A549 (cell line): ENCODE measurements at regions not wholly inside any gene's neighbourhood (a gene's known extent, or its start where the extent isn't known, plus 50 kb on each side); places are given as distances from the start of the nearest gene placed in this dataset.

Experiments used
- ATAC-seq, 2 experiments: fragments of 200-7000 bp in 1 of 2; fragments of >200 bp in 1 of 2; cut with Nextera tagmentation in 1 of 2; cut with Tn5 transposase in 1 of 2; 3 replicates each; pipeline versions ENCODE4 v1.8.0 to v1.9.1; 2018 to 2020; ENCODE audit warnings: mild to moderate bottlenecking in 1 of 2, moderate library complexity in 1 of 2
- CTCF ChIA-PET: fragments of 300-600 bp; sonication (Branson Sonifier 250); formaldehyde crosslinking; extraction: SDS; loops from one replicate; lab custom pipeline; 2021; ENCODE audit warnings: antibody characterized with exemption, inconsistent platforms; lab: Yijun Ruan, JAX
- POLR2A ChIA-PET: fragments of 350-600 bp; formaldehyde crosslinking; extraction: SDS; loops from one replicate; lab custom pipeline; 2021; ENCODE audit warnings: antibody characterized with exemption, inconsistent platforms; lab: Yijun Ruan, JAX
- DNase-seq, 2 experiments: peaks; one replicate each; pipeline versions ENCODE4 v3.0.0 to v3.0.0-alpha.2; 2011 to 2016; ENCODE audit warnings: low read depth in 1 of 2, low spot score in 1 of 2
- FAIRE-seq: peaks from 2 replicates; lab custom pipeline; 2011; peaks lifted over from hg19 to GRCh38; lab: Jason Lieb, UNC
- H3K27ac ChIP-seq, 2 experiments: fragments of >200 bp; sonication (Bioruptor Twin); formaldehyde crosslinking; 3 replicates each; pipeline ENCODE4 v1.5.1; 2016 to 2017
- H3K4me1 ChIP-seq: fragments of >200 bp; sonication (Bioruptor Twin); formaldehyde crosslinking; 3 replicates; pipeline ENCODE4 v1.6.1; 2016
- H3K4me2 ChIP-seq: fragments of >200 bp; sonication (Bioruptor Twin); formaldehyde crosslinking; 3 replicates; pipeline ENCODE4 v1.6.1; 2016
- H3K4me3 ChIP-seq: fragments of >200 bp; sonication (Bioruptor Twin); formaldehyde crosslinking; 3 replicates; pipeline ENCODE4 v1.5.1; 2016
- H3K9me3 ChIP-seq: fragments of >200 bp; sonication (Bioruptor Twin); formaldehyde crosslinking; 3 replicates; pipeline ENCODE4 v1.6.1; 2016
- CHD2 ChIP-seq: fragments of 150-350 bp; IDR thresholded peaks from 2 replicates; pipeline ENCODE4 v1.6.1; 2014; ENCODE audit warnings: low read length; ENCODE audit not compliant: partially characterized antibody
- HDAC2 ChIP-seq: fragments of 200-600 bp; sonication (generic); IDR thresholded peaks from 2 replicates; pipeline ENCODE4 v1.6.1; 2016
- HEYL ChIP-seq: fragments of 250-450 bp; sonication (Bioruptor Pico); IDR thresholded peaks from 2 replicates; pipeline ENCODE4 v1.8.0; 2021; ENCODE audit warnings: mild to moderate bottlenecking, moderate library complexity
- MYC ChIP-seq: IDR thresholded peaks from 2 replicates; pipeline ENCODE4 v1.6.1; 2012; ENCODE audit warnings: mild to moderate bottlenecking, inconsistent platforms, low read length, improper control_type of control experiment, borderline replicate concordance
- NFE2L2 ChIP-seq: fragments of 150-350 bp; conservative IDR thresholded peaks from 2 replicates; pipeline ENCODE4 v1.6.1; 2014; ENCODE audit warnings: low read length
- NPAS2 ChIP-seq: fragments of 250-450 bp; sonication (Bioruptor Pico); IDR thresholded peaks from 2 replicates; pipeline ENCODE4 v1.8.0; 2022; ENCODE audit warnings: mild to moderate bottlenecking, moderate library complexity, borderline replicate concordance
- RAD21 ChIP-seq, 2 experiments: fragments of >200 bp in 1 of 2; sonication (Bioruptor Twin) in 1 of 2; formaldehyde crosslinking in 1 of 2; IDR thresholded peaks in 1 of 2; conservative IDR thresholded peaks in 1 of 2; 2 replicates in 1 of 2; 3 replicates in 1 of 2; pipeline ENCODE4 v1.6.1; 2012 to 2018; ENCODE audit warnings: inconsistent platforms in 1 of 2
- RNF2 ChIP-seq: fragments of 200-600 bp; sonication (generic); IDR thresholded peaks from 2 replicates; pipeline ENCODE4 v1.6.1; 2016; ENCODE audit warnings: low read depth, mild to moderate bottlenecking, antibody characterized with exemption, moderate library complexity, borderline replicate concordance
- TFCP2L1 ChIP-seq: fragments of 250-450 bp; sonication (Bioruptor Pico); IDR thresholded peaks from 2 replicates; pipeline ENCODE4 v1.5.0; 2021; ENCODE audit warnings: mild to moderate bottlenecking
- TP53 ChIP-seq: fragments of 250-450 bp; sonication (Bioruptor Pico); IDR thresholded peaks from 2 replicates; pipeline ENCODE4 v1.5.0; 2021; ENCODE audit warnings: mild to moderate bottlenecking, moderate library complexity
- ZNF302 ChIP-seq: fragments of 250-450 bp; sonication (Bioruptor Pico); IDR thresholded peaks from 2 replicates; pipeline ENCODE4 v1.9.0; 2021; ENCODE audit warnings: inconsistent platforms, mild to moderate bottlenecking, moderate library complexity
- WGBS: methylation state at CpG from one replicate; pipeline ENCODE4 v1.1.6; 2017; ENCODE audit errors: missing lambda C conversion rate; 5-methylcytosine and 5-hydroxymethylcytosine counted together
- TF ChIP-seq, protein P1 (sequence below): fragments of 450-650 bp; IDR thresholded peaks from 2 replicates; pipeline ENCODE4 v1.6.1; 2014; ENCODE audit warnings: antibody characterized with exemption
- TF ChIP-seq, protein P2 (sequence below): fragments of 250-450 bp; sonication (Bioruptor Pico); IDR thresholded peaks from 2 replicates; pipeline ENCODE4 v1.5.0; 2021; ENCODE audit warnings: mild to moderate bottlenecking, moderate library complexity, borderline replicate concordance

DNA sequence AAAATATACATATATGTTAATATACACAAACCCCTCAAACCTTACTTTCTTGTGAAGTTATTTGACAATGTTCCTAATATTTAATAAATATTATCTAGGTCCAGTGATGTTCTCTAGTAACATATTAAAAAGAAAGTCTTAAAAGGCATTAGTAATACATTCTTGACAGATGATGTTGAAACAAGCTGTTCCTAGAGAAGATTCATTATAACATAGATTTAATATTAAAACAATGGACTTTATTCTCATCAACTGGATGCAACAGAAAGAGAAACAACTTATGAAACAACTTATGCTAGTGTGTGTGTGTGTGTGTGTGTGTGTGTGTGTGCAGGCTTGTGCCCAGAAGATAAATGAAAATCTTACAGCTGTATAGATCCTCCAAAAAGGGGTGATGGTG, 68.5 kb upstream of the PLXNA2 start:
- CTCF ChIA-PET: interaction anchor here (0.8 kb wide), 1 partner anchor 24 kb away, joined by 3 read pairs; no protein-coding TSS in a partner anchor
- no peak overlapping the region for H3K4me2 ChIP-seq
- H3K9me3 ChIP-seq: no peaks in the 10 kb centered on the region
- POLR2A ChIA-PET: no interaction called here
- ATAC-seq (no peak), DNase-seq (no peak), FAIRE-seq (no peak)
- no peak overlapping the region for H3K4me3 ChIP-seq
- TF ChIP-seq TFCP2L1 (CRISPR knock-in tag) (no peak), NFE2L2 (no peak), NPAS2 (CRISPR knock-in tag) (no peak), HEYL (CRISPR knock-in tag) (no peak), TP53 (no peak), RAD21 (conservative IDR thresholded peaks at IDR 0.05 in 1 of 2, IDR thresholded peaks at IDR 0.05 in 1 of 2) (no peak), ZNF302 (CRISPR knock-in tag) (no peak), CHD2 (no peak)
- TF ChIP-seq, protein P1, sequence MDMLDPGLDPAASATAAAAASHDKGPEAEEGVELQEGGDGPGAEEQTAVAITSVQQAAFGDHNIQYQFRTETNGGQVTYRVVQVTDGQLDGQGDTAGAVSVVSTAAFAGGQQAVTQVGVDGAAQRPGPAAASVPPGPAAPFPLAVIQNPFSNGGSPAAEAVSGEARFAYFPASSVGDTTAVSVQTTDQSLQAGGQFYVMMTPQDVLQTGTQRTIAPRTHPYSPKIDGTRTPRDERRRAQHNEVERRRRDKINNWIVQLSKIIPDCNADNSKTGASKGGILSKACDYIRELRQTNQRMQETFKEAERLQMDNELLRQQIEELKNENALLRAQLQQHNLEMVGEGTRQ: no peak
- H3K27ac ChIP-seq: no peak overlapping the region
- H3K4me1 ChIP-seq: no peaks in the 10 kb centered on the region

DNA sequence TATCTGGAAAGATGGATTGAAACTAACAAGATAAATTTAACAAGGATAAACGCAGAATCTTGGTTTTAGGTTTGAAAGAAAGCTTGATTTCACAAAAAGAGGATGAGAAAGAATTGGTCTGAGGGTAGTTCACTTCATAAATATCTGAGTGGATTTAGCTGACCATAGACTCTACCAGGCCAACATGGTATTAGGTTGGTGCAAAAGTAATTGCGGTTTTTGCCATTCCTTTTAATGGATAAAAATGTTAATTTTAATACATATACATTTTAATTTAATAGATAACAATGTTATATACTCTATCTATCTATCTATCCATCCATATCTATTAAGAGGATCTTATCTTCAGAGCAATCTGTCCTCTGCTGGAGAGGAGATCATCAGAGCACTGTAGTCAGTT, 70.2 kb upstream of the PLXNA2 start:
- no peaks in the 10 kb centered on the region for H3K9me3 ChIP-seq
- H3K27ac ChIP-seq: no peak overlapping the region
- no peak for TF ChIP-seq MYC
- CTCF ChIA-PET: no interaction called here
- ATAC-seq (no peak), DNase-seq (no peak), FAIRE-seq (no peak)
- no peak overlapping the region for H3K4me2 ChIP-seq
- 0% methylated on average over 2 of the region's 2 CpGs for WGBS
- no peak overlapping the region for H3K4me3 ChIP-seq
- POLR2A ChIA-PET: no interaction called here
- H3K4me1 ChIP-seq: no peaks in the 10 kb centered on the region

DNA sequence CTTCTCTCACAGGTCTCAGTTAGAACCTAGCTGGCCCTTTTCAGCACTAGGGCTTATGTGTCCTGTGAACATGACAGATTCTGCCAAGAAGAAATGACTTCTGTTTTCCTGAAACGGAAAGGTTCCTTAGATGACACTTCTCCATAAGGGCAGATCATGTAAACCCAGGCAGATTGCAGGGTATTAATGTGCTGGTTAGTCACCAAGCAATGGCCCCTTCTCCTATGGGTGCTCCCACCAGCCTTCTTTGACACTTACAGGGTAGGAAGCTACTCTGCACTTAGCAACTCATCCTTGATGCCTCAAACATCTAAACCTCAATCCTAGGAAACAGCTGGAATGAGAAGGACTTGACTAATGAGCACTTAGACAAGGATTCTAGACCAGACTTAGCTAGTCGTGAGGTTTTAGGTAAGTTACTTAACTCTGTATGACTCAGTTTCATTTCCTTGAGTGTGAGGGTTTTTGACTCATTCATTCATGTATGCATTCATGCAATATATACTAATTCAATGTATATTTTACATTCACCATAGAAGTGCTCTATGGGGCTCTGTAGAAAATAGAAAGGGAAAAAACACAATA, 74.1 kb upstream of the PLXNA2 start:
- Histone ChIP-seq H3K27ac (no peak overlapping the region), H3K4me2 (no peak overlapping the region), H3K4me1 (no peaks in the 10 kb centered on the region), H3K9me3 (no peaks in the 10 kb centered on the region), H3K4me3 (no peak overlapping the region)
- 3% methylated on average over 2 of the region's 2 CpGs for WGBS
- no peak for FAIRE-seq
- ChIA-PET POLR2A (no interaction called here), CTCF (interaction anchor here (1.0 kb wide), 1 partner anchor 161 kb away, joined by 3 read pairs; no protein-coding TSS in a partner anchor)
- TF ChIP-seq RNF2 (no peak), HDAC2 (no peak), TP53 (no peak)
- TF ChIP-seq, protein P2, sequence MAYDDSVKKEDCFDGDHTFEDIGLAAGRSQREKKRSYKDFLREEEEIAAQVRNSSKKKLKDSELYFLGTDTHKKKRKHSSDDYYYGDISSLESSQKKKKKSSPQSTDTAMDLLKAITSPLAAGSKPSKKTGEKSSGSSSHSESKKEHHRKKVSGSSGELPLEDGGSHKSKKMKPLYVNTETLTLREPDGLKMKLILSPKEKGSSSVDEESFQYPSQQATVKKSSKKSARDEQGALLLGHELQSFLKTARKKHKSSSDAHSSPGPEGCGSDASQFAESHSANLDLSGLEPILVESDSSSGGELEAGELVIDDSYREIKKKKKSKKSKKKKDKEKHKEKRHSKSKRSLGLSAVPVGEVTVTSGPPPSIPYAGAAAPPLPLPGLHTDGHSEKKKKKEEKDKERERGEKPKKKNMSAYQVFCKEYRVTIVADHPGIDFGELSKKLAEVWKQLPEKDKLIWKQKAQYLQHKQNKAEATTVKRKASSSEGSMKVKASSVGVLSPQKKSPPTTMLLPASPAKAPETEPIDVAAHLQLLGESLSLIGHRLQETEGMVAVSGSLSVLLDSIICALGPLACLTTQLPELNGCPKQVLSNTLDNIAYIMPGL (CRISPR knock-in tag): no peak
- ATAC-seq: no peak
- DNase-seq: no peak

DNA sequence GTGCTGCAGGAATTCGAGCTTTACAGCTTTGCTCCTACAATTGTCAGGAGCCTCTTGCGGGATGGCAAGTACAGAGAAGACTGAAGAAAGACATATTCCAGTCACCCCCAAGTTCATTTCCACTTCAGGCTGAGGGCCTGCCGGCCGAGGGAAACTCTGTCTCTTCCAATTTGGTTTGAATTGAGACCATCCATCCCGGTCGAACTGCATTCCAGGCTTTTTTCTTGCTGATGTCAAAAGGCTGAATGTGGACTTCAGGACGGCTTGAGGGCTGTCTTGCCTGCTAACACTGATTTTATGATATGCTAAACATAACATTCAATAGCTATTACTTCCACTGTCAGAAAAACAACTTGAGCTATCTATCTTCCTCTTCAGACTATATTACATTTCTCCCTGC, 79.8 kb upstream of the PLXNA2 start:
- TF ChIP-seq, protein P1: no peak
- ChIA-PET CTCF (interaction anchor here (1.2 kb wide), 2 partner anchors 8 to 925 kb away, joined by 3 read pairs; no protein-coding TSS in a partner anchor), POLR2A (no interaction called here)
- no peak overlapping the region for H3K27ac ChIP-seq
- H3K4me3 ChIP-seq: no peak overlapping the region
- WGBS: 21% methylated on average over 7 of the region's 7 CpGs
- ATAC-seq (no peak), DNase-seq (no peak), FAIRE-seq (no peak)
- no peak overlapping the region for H3K4me2 ChIP-seq
- no peaks in the 10 kb centered on the region for H3K9me3 ChIP-seq
- H3K4me1 ChIP-seq: no peaks in the 10 kb centered on the region
